ENCODE measurements at regions not wholly inside any gene's neighbourhood (a gene's known extent, or its start where the extent isn't known, plus 50 kb on each side); places are given as distances from the start of the nearest gene placed in this dataset.

GRCh38 chr4:4592414-4592813, 50.6 kb upstream of the STX18 start:
- H3K27ac ChIP-seq (ENCODE audit: low read depth, low read length): no peak overlapping the region
- H3K79me2 ChIP-seq (ENCODE audit: control insufficient read depth, insufficient read depth, low read length, unreplicated experiment): no peaks in the 10 kb centered on the region
- H2AFZ ChIP-seq (ENCODE audit: low read length, unreplicated experiment): no peak overlapping the region
- no peak overlapping the region for H3K4me3 ChIP-seq (ENCODE audit: low read depth, low read length)
- no peaks in the 10 kb centered on the region for H3K27me3 ChIP-seq (ENCODE audit: insufficient read depth, low read length)
- H3K36me3 ChIP-seq (ENCODE audit: insufficient read depth, low read length): no peaks in the 10 kb centered on the region
- peaks cover 17% of the 10 kb centered on the region for H3K4me1 ChIP-seq (ENCODE audit: control insufficient read depth, insufficient read depth, low read length, unreplicated experiment)

Measured in ACC112 (cell line).